Astrocyte (in vitro differentiated cells and primary cell): ENCODE measurements at regions not wholly inside any gene's neighbourhood (a gene's known extent, or its start where the extent isn't known, plus 50 kb on each side); places are given as distances from the start of the nearest gene placed in this dataset.

Experiments
- DNase-seq: peaks from one replicate; pipeline ENCODE4 v3.0.0-alpha.2; 2010; ENCODE audit warnings: low read depth
- FAIRE-seq: peaks from 2 replicates; lab custom pipeline; 2011; peaks lifted over from hg19 to GRCh38; lab: Jason Lieb, UNC
- H2AFZ ChIP-seq: 2 replicates; pipeline ENCODE4 v1.6.0; 2012; ENCODE audit warnings: low read depth, low read length, inconsistent platforms
- H3K27ac ChIP-seq: 2 replicates; pipeline ENCODE4 v1.5.1; 2011; ENCODE audit warnings: low read depth, low read length, inconsistent platforms
- H3K27me3 ChIP-seq: 2 replicates; pipeline ENCODE4 v1.6.0; 2011; ENCODE audit warnings: low read length, inconsistent platforms; ENCODE audit not compliant: insufficient read depth
- H3K36me3 ChIP-seq: 2 replicates; pipeline ENCODE4 v1.5.1; 2011; ENCODE audit warnings: low read length, inconsistent platforms; ENCODE audit not compliant: insufficient read depth
- H3K4me1 ChIP-seq: 2 replicates; pipeline ENCODE4 v1.5.1; 2011; ENCODE audit warnings: low read length, inconsistent platforms; ENCODE audit not compliant: insufficient read depth
- H3K4me2 ChIP-seq: 2 replicates; pipeline ENCODE4 v1.6.0; 2012; ENCODE audit warnings: low read length, inconsistent platforms
- H3K4me3 ChIP-seq: 2 replicates; pipeline ENCODE4 v1.5.1; 2011; ENCODE audit warnings: low read depth, mild to moderate bottlenecking, low read length, inconsistent platforms; ENCODE audit not compliant: insufficient read depth
- H3K79me2 ChIP-seq: 2 replicates; pipeline ENCODE4 v1.6.0; 2012; ENCODE audit warnings: mild to moderate bottlenecking, low read length, inconsistent platforms; ENCODE audit not compliant: insufficient read depth
- H3K9ac ChIP-seq: 2 replicates; pipeline ENCODE4 v1.6.0; 2012; ENCODE audit warnings: mild to moderate bottlenecking, low read length, inconsistent platforms
- H3K9me3 ChIP-seq: 2 replicates; pipeline ENCODE4 v1.5.1; 2012; ENCODE audit warnings: low read depth, mild to moderate bottlenecking, low read length, inconsistent platforms; ENCODE audit not compliant: insufficient read depth
- H4K20me1 ChIP-seq: 2 replicates; pipeline ENCODE4 v1.6.0; 2012; ENCODE audit warnings: low read length, inconsistent platforms; ENCODE audit not compliant: insufficient read depth
- H3K27ac Mint-ChIP-seq: one replicate; pipeline ENCODE4 v1.8.0; 2021; ENCODE audit warnings: mild to moderate bottlenecking, mixed read lengths; ENCODE audit not compliant: unreplicated experiment
- H3K27me3 Mint-ChIP-seq: one replicate; pipeline ENCODE4 v1.8.0; 2021; ENCODE audit warnings: low read depth, mixed read lengths; ENCODE audit not compliant: unreplicated experiment
- H3K36me3 Mint-ChIP-seq: one replicate; pipeline ENCODE4 v1.8.0; 2021; ENCODE audit warnings: low read depth, mixed read lengths; ENCODE audit not compliant: unreplicated experiment
- H3K4me1 Mint-ChIP-seq: one replicate; pipeline ENCODE4 v1.8.0; 2021; ENCODE audit warnings: low read depth, mixed read lengths; ENCODE audit not compliant: unreplicated experiment
- H3K4me3 Mint-ChIP-seq: one replicate; pipeline ENCODE4 v1.8.0; 2021; ENCODE audit warnings: mild to moderate bottlenecking, moderate library complexity, mixed read lengths; ENCODE audit not compliant: unreplicated experiment
- H3K9me3 Mint-ChIP-seq: one replicate; pipeline ENCODE4 v1.8.0; 2021; ENCODE audit warnings: mild to moderate bottlenecking, mixed read lengths; ENCODE audit not compliant: unreplicated experiment
- CTCF ChIP-seq: IDR thresholded peaks from 2 replicates; pipeline ENCODE4 v1.5.1; 2011; ENCODE audit warnings: low read depth, mild to moderate bottlenecking, inconsistent platforms, low read length, moderate library complexity; ENCODE audit not compliant: insufficient read depth
- EZH2 ChIP-seq: IDR thresholded peaks from 2 replicates; pipeline ENCODE4 v1.6.1; 2012; ENCODE audit warnings: mild to moderate bottlenecking, low read length, inconsistent platforms; ENCODE audit not compliant: insufficient read depth

- TF ChIP-seq EZH2 (no peak), CTCF (no peak)
- Mint-ChIP-seq H3K36me3 (no peaks in the 10 kb centered on the region), H3K4me3 (no peak overlapping the region), H3K4me1 (peaks cover 30% of the 10 kb centered on the region), H3K27ac (no peak overlapping the region), H3K9me3 (no peaks in the 10 kb centered on the region), H3K27me3 (peaks cover 5% of the 10 kb centered on the region)
- no peaks in the 10 kb centered on the region for H3K9me3 ChIP-seq
- no peak overlapping the region for H3K4me3 ChIP-seq
- H3K4me1 ChIP-seq, result peaks cover 5% of the 10 kb centered on the region
- DNase-seq (no peak), FAIRE-seq (no peak)
- no peak overlapping the region for H2AFZ ChIP-seq
- H3K36me3 ChIP-seq, result no peaks in the 10 kb centered on the region
- no peaks in the 10 kb centered on the region for H3K79me2 ChIP-seq
- H3K9ac ChIP-seq, result no peak overlapping the region
- H3K27ac ChIP-seq, result no peak overlapping the region
- H3K4me2 ChIP-seq, result no peak overlapping the region
- H4K20me1 ChIP-seq, result no peaks in the 10 kb centered on the region
- no peaks in the 10 kb centered on the region for H3K27me3 ChIP-seq
These were observed 82.7 kb downstream of the DAD1 start for GRCh38 chr14:22506378-22506710.

- no peak overlapping the region for H3K27ac ChIP-seq
- no peak overlapping the region for H3K4me3 ChIP-seq
- DNase-seq (no peak), FAIRE-seq (no peak)
- H3K9ac ChIP-seq, result no peak overlapping the region
- Mint-ChIP-seq H3K36me3 (no peaks in the 10 kb centered on the region), H3K27ac (no peak overlapping the region), H3K9me3 (no peaks in the 10 kb centered on the region), H3K27me3 (peaks cover 5% of the 10 kb centered on the region), H3K4me1 (peaks cover 25% of the 10 kb centered on the region), H3K4me3 (no peak overlapping the region)
- no peaks in the 10 kb centered on the region for H3K27me3 ChIP-seq
- H3K4me2 ChIP-seq, result no peak overlapping the region
- H3K4me1 ChIP-seq, result peaks cover 2% of the 10 kb centered on the region
- H4K20me1 ChIP-seq, result no peaks in the 10 kb centered on the region
- no peaks in the 10 kb centered on the region for H3K79me2 ChIP-seq
- TF ChIP-seq EZH2 (no peak), CTCF (no peak)
- H3K36me3 ChIP-seq, result no peaks in the 10 kb centered on the region
- no peak overlapping the region for H2AFZ ChIP-seq
- no peaks in the 10 kb centered on the region for H3K9me3 ChIP-seq
These were observed 83.2 kb downstream of the DAD1 start for GRCh38 chr14:22505697-22506377.

- no peak overlapping the region for H3K27ac Mint-ChIP-seq
- Histone ChIP-seq H3K9ac (no peak overlapping the region), H3K4me1 (no peaks in the 10 kb centered on the region), H3K79me2 (no peaks in the 10 kb centered on the region), H3K9me3 (no peaks in the 10 kb centered on the region), H3K4me2 (no peak overlapping the region), H4K20me1 (no peaks in the 10 kb centered on the region), H3K36me3 (no peaks in the 10 kb centered on the region), H2AFZ (no peak overlapping the region), H3K27me3 (no peaks in the 10 kb centered on the region), H3K4me3 (no peak overlapping the region), H3K27ac (no peak overlapping the region)
- peaks cover 20% of the 10 kb centered on the region for H3K4me1 Mint-ChIP-seq
- H3K9me3 Mint-ChIP-seq, result no peaks in the 10 kb centered on the region
- H3K4me3 Mint-ChIP-seq, result no peak overlapping the region
- DNase-seq (no peak), FAIRE-seq (no peak)
- TF ChIP-seq CTCF, result no peak
- no peak for TF ChIP-seq EZH2
- H3K36me3 Mint-ChIP-seq, result no peaks in the 10 kb centered on the region
- peaks cover 5% of the 10 kb centered on the region for H3K27me3 Mint-ChIP-seq
These were observed 83.7 kb downstream of the DAD1 start for GRCh38 chr14:22505309-22505696.
